Thyroid gland (tissue), 4 donors: ENCODE measurements at regions not wholly inside any gene's neighbourhood (a gene's known extent, or its start where the extent isn't known, plus 50 kb on each side); places are given as distances from the start of the nearest gene placed in this dataset.
"Not testable (repeated sequence)": the region's sequence is repeated elsewhere in the genome, so short reads cannot be mapped to it uniquely, and the experiment has no call there.

Experiments used
- DNase-seq, 2 donors: peaks; one replicate each; pipeline ENCODE4 v3.0.0-alpha.2; 2019
- H3K27ac ChIP-seq, 3 donors: fragments of 200-600 bp; sonication (generic); 1 replicate in 2 of 3; 2 replicates in 1 of 3; pipeline ENCODE4 v1.5.1; 2016 to 2019; ENCODE audit warnings: mild to moderate bottlenecking in 1 of 3, moderate library complexity in 1 of 3
- H3K27me3 ChIP-seq: fragments of 200-600 bp; sonication (generic); one replicate; pipeline ENCODE4 v1.5.1; 2019
- H3K36me3 ChIP-seq, 2 donors: fragments of 200-600 bp; sonication (generic); one replicate each; pipeline ENCODE4 v1.5.1; 2016 to 2019
- H3K4me1 ChIP-seq, 2 donors: fragments of 200-600 bp; sonication (generic); one replicate each; pipeline ENCODE4 v1.5.1; 2017 to 2019
- H3K4me3 ChIP-seq, 3 donors: fragments of 200-600 bp; sonication (generic); replicated peaks in 1 of 3; 1 replicate in 2 of 3; 2 replicates in 1 of 3; pipeline ENCODE4 v1.5.1; 2016; ENCODE audit warnings: mild to moderate bottlenecking in 1 of 3
- H3K9me3 ChIP-seq: fragments of 200-600 bp; sonication (generic); one replicate; pipeline ENCODE4 v1.5.1; 2017
- CTCF ChIP-seq, 6 experiments: fragments of 200-600 bp in 3 of 6; fragments of 450-650 bp in 3 of 6; sonication (generic) in 3 of 6; IDR thresholded peaks; one replicate each; pipeline ENCODE4 v1.5.1; 2016 to 2019; ENCODE audit warnings: antibody characterized with exemption in 6 of 6, mild to moderate bottlenecking in 2 of 6, inconsistent platforms in 1 of 6, moderate library complexity in 1 of 6
- POLR2A ChIP-seq, 2 donors: fragments of 450-650 bp; IDR thresholded peaks; one replicate each; pipeline ENCODE4 v1.6.1; 2017; ENCODE audit warnings: antibody characterized with exemption in 2 of 2, mild to moderate bottlenecking in 2 of 2, moderate library complexity in 1 of 2
- WGBS, 2 donors: methylation state at CpG; one replicate each; pipeline ENCODE4 v1.1.5; 2017; 5-methylcytosine and 5-hydroxymethylcytosine counted together
- intact Hi-C: fragments of 100-400 bp; cut with DNase I; formaldehyde crosslinking; loops from one replicate; pipeline ENCODE4 v1.15.1; 2023

DNA sequence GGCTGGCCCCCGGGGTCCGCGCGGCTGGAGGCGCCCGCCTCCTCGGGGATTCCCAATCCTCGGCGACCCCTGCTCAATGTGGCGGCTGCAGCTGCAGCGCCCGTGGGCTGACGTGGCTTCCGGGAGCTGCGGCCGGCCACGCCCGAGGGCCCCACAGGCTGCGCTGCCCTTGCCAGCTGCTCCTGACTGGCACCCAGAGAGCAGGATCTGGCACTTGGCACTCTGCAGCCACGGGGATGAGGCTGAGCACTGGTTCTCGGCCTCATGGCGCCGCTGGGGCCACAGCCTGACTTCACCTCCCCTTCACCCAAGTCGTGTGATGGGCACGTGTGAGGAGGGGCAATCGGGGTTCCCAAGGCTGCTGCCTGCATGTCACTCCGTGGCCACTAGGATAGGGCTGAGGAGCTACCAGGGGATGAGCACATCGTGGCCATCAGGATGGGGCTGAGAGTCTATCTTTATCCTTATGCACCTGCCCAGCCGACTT, 267.8 kb upstream of the FRG2C start:
- no peak overlapping the region for H3K4me3 ChIP-seq
- no peak for TF ChIP-seq CTCF (IDR thresholded peaks at IDR 0.05)
- TF ChIP-seq POLR2A (IDR thresholded peaks at IDR 0.05), result no peak
- H3K36me3 ChIP-seq, result no peaks in the 10 kb centered on the region
- no peak for DNase-seq
- no peaks in the 10 kb centered on the region for H3K27me3 ChIP-seq
- 78 to 80% methylated on average over 14 to 25 of the region's 29 CpGs for WGBS, 2 donors
- no peaks in the 10 kb centered on the region for H3K9me3 ChIP-seq
- peaks cover 0 to 10% of the 10 kb centered on the region in 2 donors for H3K4me1 ChIP-seq
- H3K27ac ChIP-seq, result no peak overlapping the region
- intact Hi-C loops, result no loop called here

DNA sequence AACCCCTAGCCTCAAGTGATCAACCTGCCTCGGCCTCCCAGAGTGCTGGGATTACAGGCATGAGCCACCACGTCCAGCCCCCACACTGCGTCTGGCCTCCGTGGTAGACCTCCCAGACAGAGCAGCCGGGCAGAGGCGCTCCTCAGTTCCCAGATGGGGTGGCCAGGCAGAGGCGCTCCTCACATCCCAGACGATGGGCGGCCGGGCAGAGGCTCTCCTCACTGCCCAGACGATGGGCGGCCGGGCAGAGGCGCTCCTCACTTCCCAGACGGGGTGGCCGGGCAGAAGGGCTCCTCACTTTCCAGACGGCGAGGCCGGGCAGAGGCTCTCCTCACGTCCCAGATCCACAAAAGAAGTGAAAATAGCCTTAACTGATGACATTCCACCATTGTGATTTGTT, 266.6 kb upstream of the FRG2C start:
- H3K27me3 ChIP-seq, H3K9me3 ChIP-seq, H3K4me3 ChIP-seq, H3K36me3 ChIP-seq, intact Hi-C loops, DNase-seq, H3K27ac ChIP-seq: not testable (repeated sequence)
- H3K4me1 ChIP-seq, result peaks cover 0 to 10% of the 10 kb centered on the region in 2 donors
- 89 to 93% methylated on average over 20 of the region's 20 CpGs for WGBS, 2 donors

GRCh38 chr3:75422101-75422945, 241.8 kb upstream of the FRG2C start:
- DNase-seq, result peak; percentile 40 to 53
- H3K9me3 ChIP-seq, H3K4me3 ChIP-seq, H3K4me1 ChIP-seq, H3K27ac ChIP-seq, H3K27me3 ChIP-seq: not testable (repeated sequence)
- whole genome bisulfite sequencing, 2 donors, result 56 to 57% methylated on average over 18 of the region's 18 CpGs
- intact Hi-C loops, result loop anchor here (10.0 kb wide), 1 partner anchor 128 kb away; no protein-coding TSS in a partner anchor
- TF ChIP-seq CTCF (IDR thresholded peaks at IDR 0.05), result peak; percentile 34 to 87 (median 67)
- H3K36me3 ChIP-seq, result peaks cover 11 to 12% of the 10 kb centered on the region in 2 donors

DNA sequence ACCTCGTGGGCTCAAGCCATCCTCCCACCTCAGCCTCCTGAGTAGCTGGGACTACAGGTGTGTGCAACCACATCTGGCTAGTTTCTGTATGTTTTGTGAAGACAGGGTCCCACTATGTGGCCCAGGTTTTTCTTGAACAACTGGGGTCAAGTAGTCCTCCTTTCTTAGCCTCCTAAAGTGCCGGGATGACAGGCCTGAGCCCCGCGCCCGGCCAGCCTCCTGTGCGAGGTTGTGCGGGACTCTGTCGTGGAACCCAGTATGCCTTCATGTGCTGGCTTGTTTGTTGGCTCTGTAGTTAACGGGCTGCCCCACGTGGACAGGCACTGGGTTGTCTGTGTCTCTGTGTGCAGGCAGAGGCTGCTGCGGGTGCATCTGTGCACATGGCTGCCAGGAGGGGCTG, 238.7 kb upstream of the FRG2C start:
- not testable (repeated sequence) for H3K4me1 ChIP-seq, H3K9me3 ChIP-seq, H3K27ac ChIP-seq, DNase-seq, H3K4me3 ChIP-seq, H3K27me3 ChIP-seq
- 93 to 98% methylated on average over 8 to 10 of the region's 11 CpGs for WGBS, 2 donors
- intact Hi-C loops, result loop anchor here (10.0 kb wide), 1 partner anchor 131 kb away; no protein-coding TSS in a partner anchor
- peaks cover 11 to 12% of the 10 kb centered on the region in 2 donors for H3K36me3 ChIP-seq

DNA sequence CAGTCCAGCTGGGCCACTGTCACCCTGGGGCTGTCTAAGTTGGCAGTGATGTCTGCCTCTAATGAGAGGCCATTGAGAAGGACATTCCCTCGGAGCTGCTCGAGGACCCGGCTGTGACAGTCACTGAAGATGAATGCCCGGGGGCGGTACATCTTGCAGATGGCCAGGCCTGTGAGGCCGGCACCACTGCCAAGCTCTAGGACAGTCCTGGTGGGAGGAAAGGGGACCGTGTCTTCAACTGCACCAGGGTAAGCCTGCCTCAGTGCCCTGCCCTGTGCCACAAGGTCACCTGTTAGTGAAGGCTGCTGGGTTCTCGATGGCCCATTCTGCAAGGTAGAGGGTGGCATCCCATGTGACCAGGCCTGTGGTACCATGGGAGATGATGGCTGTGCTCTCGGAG, 236.6 kb upstream of the FRG2C start:
- H3K27ac ChIP-seq, H3K27me3 ChIP-seq, H3K4me1 ChIP-seq, H3K9me3 ChIP-seq, H3K4me3 ChIP-seq, DNase-seq: not testable (repeated sequence)
- intact Hi-C loops, result loop anchor here (10.0 kb wide), 1 partner anchor 133 kb away; no protein-coding TSS in a partner anchor
- peaks cover 11 to 17% of the 10 kb centered on the region in 2 donors for H3K36me3 ChIP-seq
- 86 to 92% methylated on average over 2 to 9 of the region's 9 CpGs for WGBS, 2 donors

DNA sequence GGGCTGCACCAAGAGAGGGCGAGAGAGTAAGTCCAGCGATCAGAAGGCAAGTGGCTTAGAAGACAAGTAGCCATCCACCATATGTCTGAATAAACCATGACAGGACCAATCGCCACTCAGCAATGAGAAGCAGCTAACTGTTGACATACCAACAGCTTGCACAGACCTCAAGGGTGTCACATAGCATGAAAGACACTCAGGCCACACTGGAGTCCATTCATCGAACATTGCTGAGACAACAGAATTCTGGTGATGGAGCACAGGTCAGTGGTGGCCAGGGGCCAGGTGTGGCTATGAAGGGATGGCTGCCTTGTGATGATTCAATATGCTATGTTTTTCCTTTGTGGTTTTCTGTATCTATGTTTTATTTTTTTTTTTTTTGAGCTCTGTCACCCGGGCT, 236.2 kb upstream of the FRG2C start:
- H3K27me3 ChIP-seq, H3K4me3 ChIP-seq, H3K27ac ChIP-seq, DNase-seq, H3K4me1 ChIP-seq, H3K9me3 ChIP-seq: not testable (repeated sequence)
- H3K36me3 ChIP-seq, result peaks cover 11 to 17% of the 10 kb centered on the region in 2 donors
- WGBS, 2 donors, result 78 to 83% methylated on average over 5 of the region's 5 CpGs
- intact Hi-C loops, result loop anchor here (10.0 kb wide), 1 partner anchor 133 kb away; no protein-coding TSS in a partner anchor

DNA sequence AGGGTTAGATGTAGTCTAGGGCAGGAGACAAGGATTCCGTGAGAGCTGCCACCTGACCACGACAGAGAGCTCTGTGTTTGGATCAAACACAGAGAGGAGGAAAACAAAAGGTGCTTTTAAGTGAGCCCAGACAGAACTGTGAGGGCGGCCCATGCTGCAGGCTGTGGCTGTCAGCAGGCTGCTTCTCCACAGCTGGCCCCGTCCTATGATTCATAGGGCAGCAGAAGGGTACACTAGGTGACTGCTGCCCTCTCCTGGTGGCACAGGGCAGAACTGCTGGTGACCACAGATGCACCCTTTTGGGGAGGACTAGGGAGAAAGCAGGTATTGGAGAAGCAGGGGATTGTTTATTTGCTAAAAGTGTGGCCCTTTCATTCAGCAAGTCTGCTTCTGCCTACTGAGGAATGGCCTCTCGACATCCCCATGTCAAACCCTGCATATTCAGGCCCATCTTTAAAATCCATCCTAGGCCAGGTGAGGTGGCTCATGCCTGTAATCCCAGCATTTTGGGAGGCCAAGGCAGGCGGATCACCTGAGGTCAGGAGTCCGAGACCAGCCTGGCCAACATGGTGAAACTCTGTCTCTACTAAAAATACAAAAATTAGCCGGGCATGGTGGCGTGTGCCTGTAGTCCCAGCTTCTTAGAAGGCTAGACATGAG, 234.4 kb upstream of the FRG2C start:
- 71 to 73% methylated on average over 9 of the region's 9 CpGs for WGBS, 2 donors
- H3K4me1 ChIP-seq, H3K27ac ChIP-seq, H3K4me3 ChIP-seq, H3K9me3 ChIP-seq, H3K27me3 ChIP-seq: not testable (repeated sequence)
- peak; percentile 68 to 74 for DNase-seq
- peak in 5 of 6 experiments; percentile 41 to 76 (median 72) for TF ChIP-seq CTCF (IDR thresholded peaks at IDR 0.05)
- intact Hi-C loops, result loop anchor here (10.0 kb wide), 1 partner anchor 135 kb away; no protein-coding TSS in a partner anchor
- peaks cover 11 to 17% of the 10 kb centered on the region in 2 donors for H3K36me3 ChIP-seq

GRCh38 chr3:75430406-75430805, 233.7 kb upstream of the FRG2C start:
- intact Hi-C loops, H3K4me1 ChIP-seq, H3K27me3 ChIP-seq, H3K27ac ChIP-seq, H3K4me3 ChIP-seq, DNase-seq, H3K9me3 ChIP-seq: not testable (repeated sequence)
- H3K36me3 ChIP-seq, result peaks cover 9 to 16% of the 10 kb centered on the region in 2 donors
- WGBS, 2 donors, result 86 to 95% methylated on average over 4 to 6 of the region's 7 CpGs

DNA sequence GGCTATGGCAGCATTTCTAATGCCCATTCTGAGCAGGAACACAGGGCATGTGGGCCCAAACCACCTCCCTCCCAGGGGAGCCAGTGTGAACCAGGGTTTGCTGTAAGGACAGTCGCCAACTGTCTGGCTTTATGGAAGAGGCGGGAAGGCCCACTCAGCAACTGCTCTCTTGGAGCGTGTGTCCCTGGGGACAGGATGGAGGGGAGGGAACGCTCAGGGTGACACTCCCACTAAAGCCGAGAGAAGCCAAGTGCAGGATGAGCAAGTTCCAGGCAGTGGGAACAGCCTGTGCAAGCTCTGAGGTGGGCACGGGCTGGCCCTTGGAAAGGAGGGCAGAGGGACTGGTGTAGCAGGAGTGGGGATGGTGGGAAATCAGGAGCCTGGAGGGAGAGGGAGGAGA, 233.0 kb upstream of the FRG2C start:
- H3K36me3 ChIP-seq, H3K4me1 ChIP-seq, H3K9me3 ChIP-seq, intact Hi-C loops, H3K27ac ChIP-seq, H3K27me3 ChIP-seq, DNase-seq, H3K4me3 ChIP-seq: not testable (repeated sequence)
- WGBS, 2 donors, result 85 to 89% methylated on average over 6 of the region's 6 CpGs
